Brain microvascular endothelial cell (primary cell): ENCODE measurements at regions not wholly inside any gene's neighbourhood (a gene's known extent, or its start where the extent isn't known, plus 50 kb on each side); places are given as distances from the start of the nearest gene placed in this dataset.
"Not testable (repeated sequence)": the region's sequence is repeated elsewhere in the genome, so short reads cannot be mapped to it uniquely, and the experiment has no call there.

Source experiments
- DNase-seq: peaks from one replicate; pipeline ENCODE4 v3.0.0-alpha.2; 2020
- H3K27ac ChIP-seq: fragments of 250-450 bp; sonication (Bioruptor Pico); 2 replicates; pipeline ENCODE4 v1.5.1; 2020; ENCODE audit warnings: mild to moderate bottlenecking, moderate library complexity
- H3K27me3 ChIP-seq: fragments of 250-450 bp; sonication (Bioruptor Pico); replicated peaks from 2 replicates; pipeline ENCODE4 v1.5.1; 2020; ENCODE audit warnings: mild to moderate bottlenecking
- H3K36me3 ChIP-seq: fragments of 250-450 bp; sonication (Bioruptor Pico); replicated peaks from 2 replicates; pipeline ENCODE4 v1.5.1; 2020; ENCODE audit warnings: mild to moderate bottlenecking
- H3K4me3 ChIP-seq: 2 replicates; pipeline ENCODE4 v1.5.1; 2011; ENCODE audit warnings: low read depth, mild to moderate bottlenecking, control low read depth, low read length, moderate library complexity
- CTCF ChIP-seq: IDR thresholded peaks from 2 replicates; pipeline ENCODE4 v1.5.1; 2011; ENCODE audit warnings: low read depth, mild to moderate bottlenecking, moderate library complexity, low read length, control low read depth, inconsistent platforms; ENCODE audit errors: missing control alignments
- in situ Hi-C: cut with HindIII; loops from 2 replicates; pipeline ENCODE4 v1.10.0; 2017; ENCODE audit warnings: low sequenced_read_pairs, low pct_ligation_motif_present

GRCh38 chr2:45102579-45103117 lies 93.4 kb upstream of the SIX2 start:
- no peak for TF ChIP-seq CTCF
- DNase-seq: no peak
- in situ Hi-C loops: no loop called here
- Histone ChIP-seq H3K27ac (no peak overlapping the region), H3K27me3 (no peaks in the 10 kb centered on the region), H3K4me3 (no peak overlapping the region), H3K36me3 (no peaks in the 10 kb centered on the region)

- Histone ChIP-seq H3K27ac (no peak overlapping the region), H3K4me3 (no peak overlapping the region), H3K27me3 (no peaks in the 10 kb centered on the region), H3K36me3 (no peaks in the 10 kb centered on the region)
- no peak for TF ChIP-seq CTCF
- in situ Hi-C loops: no loop called here
- no peak for DNase-seq
Observed at GRCh38 chr2:45102141-45102540, 92.9 kb upstream of the SIX2 start.

GRCh38 chr2:45096996-45097395 lies 87.7 kb upstream of the SIX2 start:
- in situ Hi-C loops: no loop called here
- no peaks in the 10 kb centered on the region for H3K27me3 ChIP-seq
- no peaks in the 10 kb centered on the region for H3K36me3 ChIP-seq
- DNase-seq: no peak
- no peak overlapping the region for H3K27ac ChIP-seq
- no peak for TF ChIP-seq CTCF
- H3K4me3 ChIP-seq: no peak overlapping the region

DNA sequence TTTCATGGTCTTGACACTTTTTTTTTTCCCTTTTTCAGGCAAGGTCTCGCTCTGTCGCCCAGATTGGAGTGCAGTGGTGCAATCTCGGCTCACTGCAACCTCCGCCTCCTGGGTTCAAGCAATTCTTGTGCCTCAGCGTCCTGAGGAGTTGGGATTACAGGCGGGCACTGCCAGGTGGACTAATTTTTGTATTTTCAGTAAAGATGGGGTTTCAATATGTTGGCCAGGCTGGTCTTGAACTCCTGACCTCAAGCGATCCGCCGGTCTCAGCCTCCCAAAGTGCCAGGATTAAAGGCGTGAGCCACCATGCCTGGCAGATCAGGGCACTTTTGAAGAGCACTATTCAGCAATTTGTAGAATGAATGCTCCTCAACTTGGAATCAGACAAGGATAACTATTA lies 86.8 kb upstream of the SIX2 start:
- H3K27me3 ChIP-seq, in situ Hi-C loops, DNase-seq: not testable (repeated sequence)

DNA sequence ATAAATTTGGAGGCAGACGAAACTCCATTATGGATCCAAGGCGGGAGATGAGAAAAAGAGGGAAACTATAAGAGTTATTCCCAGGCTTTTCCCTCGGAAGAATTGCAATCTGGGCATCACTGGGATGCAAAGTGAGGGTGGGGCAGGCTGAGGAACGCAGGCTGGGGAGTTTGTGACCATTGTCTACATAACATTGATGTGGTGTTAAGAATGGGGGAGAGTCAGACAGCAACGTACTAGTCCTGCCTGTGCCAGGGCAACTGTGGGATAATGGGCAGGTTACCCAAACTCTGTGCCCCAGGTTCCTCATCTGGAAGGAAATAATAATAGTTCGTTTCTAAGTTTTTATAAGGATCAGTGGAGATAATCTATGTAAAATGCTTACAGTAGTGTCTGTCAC lies 84.4 kb upstream of the SIX2 start:
- no peak for TF ChIP-seq CTCF
- H3K27me3 ChIP-seq: no peaks in the 10 kb centered on the region
- in situ Hi-C loops: no loop called here

More for the DNA sequence above, 86.8 kb upstream of the SIX2 start:
- not testable (repeated sequence) for H3K4me3 ChIP-seq, H3K36me3 ChIP-seq, H3K27ac ChIP-seq

GRCh38 chr2:45093181-45093580 lies 83.9 kb upstream of the SIX2 start:
- Histone ChIP-seq H3K4me3 (no peak overlapping the region), H3K27ac (no peak overlapping the region), H3K27me3 (no peaks in the 10 kb centered on the region), H3K36me3 (no peaks in the 10 kb centered on the region)
- TF ChIP-seq CTCF: no peak
- in situ Hi-C loops: no loop called here
- DNase-seq: no peak

More for the DNA sequence above, 84.4 kb upstream of the SIX2 start:
- H3K36me3 ChIP-seq: no peaks in the 10 kb centered on the region
- no peak overlapping the region for H3K4me3 ChIP-seq
- no peak for DNase-seq
- H3K27ac ChIP-seq: no peak overlapping the region
